AG04450 (cell line): ENCODE measurements at regions not wholly inside any gene's neighbourhood (a gene's known extent, or its start where the extent isn't known, plus 50 kb on each side); places are given as distances from the start of the nearest gene placed in this dataset.
"Not testable (repeated sequence)": the region's sequence is repeated elsewhere in the genome, so short reads cannot be mapped to it uniquely, and the experiment has no call there.

ENCODE experiments used
- CTCF ChIA-PET: fragments of 300-600, 350-600 bp; formaldehyde crosslinking; extraction: SDS; loops from one replicate; lab custom pipeline; 2022; ENCODE audit warnings: antibody characterized with exemption, inconsistent platforms; lab: Charles Lee
- POLR2A ChIA-PET: fragments of 350-600 bp; formaldehyde crosslinking; extraction: SDS; loops from one replicate; lab custom pipeline; 2021; ENCODE audit warnings: antibody characterized with exemption, inconsistent platforms; lab: Yijun Ruan, JAX
- DNase-seq: peaks from one replicate; pipeline ENCODE4 v3.0.0-alpha.2; 2011; ENCODE audit warnings: low read depth, low spot score
- H3K27ac ChIP-seq: one replicate; pipeline ENCODE4 v1.5.1; 2012; ENCODE audit warnings: low read depth, low read length, control low read depth
- H3K27me3 ChIP-seq: one replicate; pipeline ENCODE4 v1.6.0; 2012; ENCODE audit warnings: low read length; ENCODE audit not compliant: control insufficient read depth, insufficient read depth
- H3K4me3 ChIP-seq: 2 replicates; pipeline ENCODE4 v1.5.1; 2011; ENCODE audit warnings: mild to moderate bottlenecking, low read depth, low read length, control low read depth
- H3K9me3 ChIP-seq: 2 replicates; pipeline ENCODE4 v1.5.1; 2012; ENCODE audit warnings: low read length; ENCODE audit not compliant: control insufficient read depth, insufficient read depth
- TF ChIP-seq, protein P1 (sequence below): IDR thresholded peaks from 2 replicates; pipeline ENCODE4 v1.5.1; 2011; ENCODE audit warnings: low read depth, low read length, control low read depth, inconsistent platforms

- Histone ChIP-seq H3K27ac (no peak overlapping the region), H3K9me3 (no peaks in the 10 kb centered on the region), H3K4me3 (no peak overlapping the region), H3K27me3 (no peaks in the 10 kb centered on the region)
- CTCF ChIA-PET = interaction anchor here (11.8 kb wide), 1 partner anchor 20 kb away, joined by 102 read pairs; no protein-coding TSS in a partner anchor
- TF ChIP-seq, protein P1, sequence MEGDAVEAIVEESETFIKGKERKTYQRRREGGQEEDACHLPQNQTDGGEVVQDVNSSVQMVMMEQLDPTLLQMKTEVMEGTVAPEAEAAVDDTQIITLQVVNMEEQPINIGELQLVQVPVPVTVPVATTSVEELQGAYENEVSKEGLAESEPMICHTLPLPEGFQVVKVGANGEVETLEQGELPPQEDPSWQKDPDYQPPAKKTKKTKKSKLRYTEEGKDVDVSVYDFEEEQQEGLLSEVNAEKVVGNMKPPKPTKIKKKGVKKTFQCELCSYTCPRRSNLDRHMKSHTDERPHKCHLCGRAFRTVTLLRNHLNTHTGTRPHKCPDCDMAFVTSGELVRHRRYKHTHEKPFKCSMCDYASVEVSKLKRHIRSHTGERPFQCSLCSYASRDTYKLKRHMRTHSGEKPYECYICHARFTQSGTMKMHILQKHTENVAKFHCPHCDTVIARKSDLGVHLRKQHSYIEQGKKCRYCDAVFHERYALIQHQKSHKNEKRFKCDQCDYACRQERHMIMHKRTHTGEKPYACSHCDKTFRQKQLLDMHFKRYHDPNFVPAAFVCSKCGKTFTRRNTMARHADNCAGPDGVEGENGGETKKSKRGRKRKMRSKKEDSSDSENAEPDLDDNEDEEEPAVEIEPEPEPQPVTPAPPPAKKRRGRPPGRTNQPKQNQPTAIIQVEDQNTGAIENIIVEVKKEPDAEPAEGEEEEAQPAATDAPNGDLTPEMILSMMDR = no peak
- DNase-seq = no peak
- POLR2A ChIA-PET = no interaction called here
Measured at GRCh38 chr22:36085476-36086169, 57.0 kb upstream of the RBFOX2 start.

- no peaks in the 10 kb centered on the region for H3K27me3 ChIP-seq
- H3K9me3 ChIP-seq = no peaks in the 10 kb centered on the region
- ChIA-PET POLR2A (no interaction called here), CTCF (interaction anchor here (11.8 kb wide), 1 partner anchor 19 kb away, joined by 102 read pairs; no protein-coding TSS in a partner anchor)
- H3K27ac ChIP-seq = no peak overlapping the region
- DNase-seq = no peak
- no peak overlapping the region for H3K4me3 ChIP-seq
- TF ChIP-seq, protein P1 = no peak
Measured at GRCh38 chr22:36084717-36085116, 56.1 kb upstream of the RBFOX2 start.

GRCh38 chr22:36083056-36083455, 54.4 kb upstream of the RBFOX2 start:
- H3K4me3 ChIP-seq = no peak overlapping the region
- no peak overlapping the region for H3K27ac ChIP-seq
- TF ChIP-seq, protein P1 = no peak
- H3K27me3 ChIP-seq = no peaks in the 10 kb centered on the region
- CTCF ChIA-PET = interaction anchor here (11.8 kb wide), 1 partner anchor 17 kb away, joined by 102 read pairs; no protein-coding TSS in a partner anchor
- no peaks in the 10 kb centered on the region for H3K9me3 ChIP-seq
- no peak for DNase-seq
- POLR2A ChIA-PET = no interaction called here

- POLR2A ChIA-PET = interaction anchor here (0.7 to 0.8 kb wide), 2 partner anchors 15 to 52 kb away, joined by 3 read pairs; partner anchors contain the start of gene RBFOX2
- H3K27ac ChIP-seq = peak overlapping the region; percentile 95
- CTCF ChIA-PET = interaction anchor here (1.1 to 11.8 kb wide), 2 partner anchors 15 to 43 kb away, joined by 5 to 102 read pairs; no protein-coding TSS in a partner anchor
Measured at GRCh38 chr22:36081023-36081431, 52.4 kb upstream of the RBFOX2 start.

DNA sequence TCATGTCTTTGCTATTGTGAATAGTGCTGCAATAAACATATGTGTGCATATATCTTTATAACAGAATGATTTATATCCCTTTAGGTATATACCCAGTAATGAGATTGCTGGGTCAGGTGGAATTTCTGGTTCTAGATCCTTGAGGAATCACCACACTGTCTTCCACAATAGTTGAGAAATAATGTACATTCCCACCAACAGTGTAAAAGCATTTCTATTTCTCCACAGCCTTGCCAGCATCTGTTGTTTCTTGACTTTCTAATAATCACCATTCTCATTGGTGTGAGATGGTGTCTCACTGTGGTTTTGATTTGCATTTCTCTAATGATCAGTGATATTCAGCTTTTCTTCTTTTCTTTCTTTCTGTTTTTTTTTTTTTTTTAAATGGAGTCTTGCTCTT, 51.7 kb upstream of the RBFOX2 start:
- not testable (repeated sequence) for H3K27ac ChIP-seq, DNase-seq, H3K4me3 ChIP-seq, H3K27me3 ChIP-seq, H3K9me3 ChIP-seq
- ChIA-PET CTCF (interaction anchor here (1.1 to 11.8 kb wide), 2 partner anchors 15 to 44 kb away, joined by 5 to 102 read pairs; no protein-coding TSS in a partner anchor), POLR2A (interaction anchor here (0.8 kb wide), 1 partner anchor 51 kb away, joined by 3 read pairs; the partner anchor contains the start of gene RBFOX2)

More at GRCh38 chr22:36081023-36081431, 52.4 kb upstream of the RBFOX2 start:
- no peaks in the 10 kb centered on the region for H3K9me3 ChIP-seq
- peak; percentile 74 for DNase-seq
- H3K27me3 ChIP-seq = no peaks in the 10 kb centered on the region
- TF ChIP-seq, protein P1 = no peak
- no peak overlapping the region for H3K4me3 ChIP-seq
